GM21825 (cell line): ENCODE measurements at regions not wholly inside any gene's neighbourhood (a gene's known extent, or its start where the extent isn't known, plus 50 kb on each side); places are given as distances from the start of the nearest gene placed in this dataset.
"Not testable (repeated sequence)": the region's sequence is repeated elsewhere in the genome, so short reads cannot be mapped to it uniquely, and the experiment has no call there.

Experiments
- ATAC-seq: cut with Tn5 transposase; IDR thresholded peaks from one replicate; pipeline ENCODE4 v1.9.1; 2021; ENCODE audit warnings: mild to moderate bottlenecking, moderate library complexity; ENCODE audit not compliant: unreplicated experiment

DNA sequence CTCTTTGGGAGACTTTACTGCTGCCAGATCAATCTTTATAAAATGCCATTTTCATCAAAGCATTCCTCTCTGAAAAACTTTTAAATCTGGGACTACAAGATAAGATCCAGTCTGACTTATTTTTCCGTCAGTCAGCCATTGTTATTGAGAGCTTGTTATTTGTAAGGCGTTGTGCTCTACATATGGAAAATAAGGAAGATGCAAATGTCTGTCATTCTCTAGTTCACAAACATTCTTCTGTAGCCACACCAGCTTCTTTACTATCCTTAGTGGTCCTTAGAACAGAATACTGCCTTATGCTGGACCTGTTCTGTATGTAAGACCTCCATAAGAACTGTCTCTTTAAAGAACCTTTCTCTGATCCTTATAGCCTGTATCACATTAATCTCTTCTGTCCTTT lies 120.3 kb upstream of the NBPF19 start:
- not testable (repeated sequence) for ATAC-seq

DNA sequence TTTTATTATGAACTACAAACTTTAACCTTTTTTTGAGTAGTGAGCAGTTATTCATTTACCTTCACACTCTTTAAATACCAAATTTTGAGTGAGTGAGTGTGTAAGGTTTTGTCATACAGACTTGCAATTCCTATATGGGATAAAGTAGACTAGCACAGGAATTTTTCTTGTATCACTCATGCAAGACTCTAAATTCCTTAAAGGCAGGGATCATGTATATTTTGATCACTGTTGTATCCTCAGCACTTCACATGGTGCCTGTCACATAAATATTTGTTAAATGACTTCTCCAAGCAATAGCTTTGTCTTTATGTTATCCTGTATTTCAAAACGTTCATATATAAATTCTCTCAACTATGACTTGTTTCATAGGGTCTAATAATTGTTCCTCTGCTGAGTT lies 119.1 kb upstream of the NBPF19 start:
- ATAC-seq = not testable (repeated sequence)

DNA sequence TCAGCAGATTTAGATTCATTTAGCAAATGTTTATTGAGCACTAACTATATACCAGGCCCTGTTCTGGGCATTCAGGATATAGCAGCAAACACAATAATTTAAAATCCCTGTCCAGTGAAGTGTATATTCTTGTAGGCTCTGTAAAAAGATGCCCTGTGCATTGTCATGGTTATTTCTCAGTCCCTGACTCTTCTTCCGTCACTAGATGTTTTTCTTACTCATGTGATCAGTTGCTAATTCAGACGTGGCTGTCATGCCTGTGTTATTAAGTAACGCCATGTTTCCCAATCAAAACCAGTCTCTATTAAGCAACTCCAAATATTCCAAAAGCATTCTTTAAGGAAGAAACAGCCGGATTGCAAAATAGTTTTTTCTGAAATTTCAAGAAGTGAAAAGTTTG lies 118.7 kb upstream of the NBPF19 start:
- not testable (repeated sequence) for ATAC-seq

DNA sequence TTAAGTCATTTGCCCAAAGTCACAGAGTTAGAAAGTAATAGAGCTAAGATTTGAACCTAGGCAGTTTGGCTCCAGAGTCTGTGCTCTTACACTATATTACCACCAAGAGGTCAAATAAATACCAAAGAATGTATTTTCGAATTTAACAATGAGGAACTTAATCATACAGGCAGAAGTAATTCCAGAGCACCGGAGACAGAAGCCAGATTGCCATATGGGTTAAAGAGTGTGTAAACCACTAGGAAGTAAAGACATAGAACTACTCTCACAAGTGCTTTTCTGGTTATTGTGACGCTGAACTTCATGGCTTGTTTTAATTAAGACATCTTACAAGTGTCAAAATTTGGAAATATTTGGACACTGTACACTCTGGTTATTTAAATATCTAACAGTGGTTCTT lies 114.5 kb upstream of the NBPF19 start:
- not testable (repeated sequence) for ATAC-seq

GRCh38 chr1:149361310-149361709 lies 113.5 kb upstream of the NBPF19 start:
- ATAC-seq = not testable (repeated sequence)

DNA sequence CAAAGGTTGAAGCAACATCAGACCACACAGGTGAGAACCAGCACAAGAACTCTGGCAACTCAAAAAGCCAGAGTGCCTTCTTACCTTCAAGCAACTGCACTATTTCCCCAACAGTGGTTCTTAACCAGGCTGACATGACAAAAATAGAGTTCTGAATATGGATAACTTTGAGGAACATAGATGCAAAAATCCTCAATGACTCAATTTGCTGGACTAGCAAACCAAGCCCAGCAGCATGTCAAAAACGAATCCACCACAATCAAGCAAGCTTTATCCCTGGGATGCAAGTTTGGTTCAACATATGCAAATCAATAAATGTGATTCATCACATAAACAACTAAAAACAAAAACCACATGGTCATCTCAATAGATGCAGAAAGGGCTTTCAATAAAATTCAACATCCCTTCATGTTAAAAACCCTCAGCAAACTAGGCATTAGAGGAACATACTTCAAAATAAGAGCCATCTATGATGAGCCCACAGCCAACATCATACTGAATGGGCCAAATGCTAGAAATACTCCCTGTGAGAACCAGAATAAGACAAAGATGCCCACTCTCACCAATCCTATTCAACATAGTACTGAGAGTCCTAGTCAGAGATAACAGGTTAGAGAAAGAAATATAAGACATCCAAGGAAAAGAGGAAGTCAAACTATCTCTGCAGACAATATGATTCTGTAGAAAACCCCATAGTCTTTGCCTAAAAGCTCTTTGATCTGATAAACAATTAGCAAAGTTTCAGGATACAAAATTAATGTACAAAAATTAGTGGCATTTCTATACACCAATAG lies 110.5 kb upstream of the NBPF19 start:
- ATAC-seq = not testable (repeated sequence)

DNA sequence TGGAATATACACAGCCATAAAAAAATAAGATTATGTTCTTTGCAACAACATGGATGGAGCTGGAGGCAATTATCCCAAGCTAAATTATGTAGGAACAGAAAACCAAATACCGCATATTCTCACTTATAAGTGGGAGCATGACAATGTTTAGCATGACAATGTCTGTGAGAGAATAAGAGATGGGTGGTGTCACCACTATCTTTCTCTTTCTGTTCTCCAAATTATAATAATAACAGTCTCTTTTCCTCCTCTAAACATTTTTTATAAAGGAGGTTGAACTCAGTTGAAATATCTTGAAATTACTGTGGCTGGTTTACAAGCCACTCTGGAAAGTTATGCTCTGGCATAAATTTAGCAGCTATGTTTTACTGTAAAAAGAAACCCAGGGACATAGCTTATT lies 108.4 kb upstream of the NBPF19 start:
- not testable (repeated sequence) for ATAC-seq

GRCh38 chr1:149367472-149368044 lies 107.3 kb upstream of the NBPF19 start:
- ATAC-seq = not testable (repeated sequence)

- ATAC-seq = not testable (repeated sequence)
Measured at GRCh38 chr1:149368337-149368736, 106.5 kb upstream of the NBPF19 start.

GRCh38 chr1:149369081-149369480 lies 105.8 kb upstream of the NBPF19 start:
- not testable (repeated sequence) for ATAC-seq

GRCh38 chr1:149371955-149372354 lies 102.9 kb upstream of the NBPF19 start:
- ATAC-seq = not testable (repeated sequence)

- ATAC-seq = not testable (repeated sequence)
Measured at GRCh38 chr1:149378462-149378861, 96.4 kb upstream of the NBPF19 start.

DNA sequence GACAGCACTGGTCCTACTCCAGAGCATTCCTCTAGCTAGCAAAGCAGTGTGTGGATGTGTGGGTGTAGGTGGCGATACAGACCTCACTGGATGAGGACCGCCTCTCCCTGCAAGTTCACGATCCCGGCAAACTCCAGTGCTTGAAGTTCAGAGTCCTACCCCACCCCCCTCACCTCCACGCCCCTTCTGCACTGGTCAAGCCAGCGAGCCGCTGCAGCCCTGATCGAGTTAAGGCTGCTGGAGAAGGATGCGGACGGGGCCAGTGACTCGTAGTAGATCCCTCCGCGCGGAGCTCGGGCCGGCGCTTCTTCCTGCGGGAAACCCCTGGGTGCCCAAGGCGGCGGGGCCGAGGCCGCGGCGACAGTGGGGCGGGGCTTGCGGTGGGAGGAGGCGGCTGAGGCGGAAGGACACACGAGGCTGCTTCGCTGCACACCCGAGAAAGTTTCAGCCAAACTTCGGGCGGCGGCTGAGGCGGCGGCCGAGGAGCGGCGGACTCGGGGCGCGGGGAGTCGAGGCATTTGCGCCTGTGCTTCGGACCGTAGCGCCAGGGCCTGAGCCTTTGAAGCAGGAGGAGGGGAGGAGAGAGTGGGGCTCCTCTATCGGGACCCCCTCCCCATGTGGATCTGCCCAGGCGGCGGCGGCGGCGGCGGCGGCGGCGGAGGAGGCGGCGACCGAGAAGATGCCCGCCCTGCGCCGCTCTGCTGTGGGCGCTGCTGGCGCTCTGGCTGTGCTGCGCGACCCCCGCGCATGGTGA lies 84.5 kb upstream of the NBPF19 start:
- ATAC-seq = not testable (repeated sequence)

- ATAC-seq = not testable (repeated sequence)
Measured at GRCh38 chr1:149390931-149391330, 83.9 kb upstream of the NBPF19 start.

DNA sequence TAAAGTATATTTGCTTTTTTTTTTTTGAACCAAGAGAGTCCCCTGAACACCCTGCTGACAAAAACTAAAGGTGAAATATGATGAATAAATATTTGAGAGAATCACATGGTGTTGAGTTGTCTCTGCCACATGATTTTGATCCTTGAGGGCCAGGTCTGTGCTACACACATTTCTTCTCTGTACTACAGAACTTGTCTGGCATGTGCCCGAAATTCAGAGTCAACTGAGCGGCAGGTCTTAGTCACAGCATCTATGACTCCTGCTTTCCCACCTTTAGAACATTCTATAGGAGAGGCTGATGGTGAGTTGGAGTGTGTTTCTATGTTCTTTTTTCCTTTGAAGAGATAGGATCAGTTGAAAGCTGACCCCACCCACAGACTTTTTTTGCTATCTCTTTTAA lies 79.0 kb upstream of the NBPF19 start:
- not testable (repeated sequence) for ATAC-seq

DNA sequence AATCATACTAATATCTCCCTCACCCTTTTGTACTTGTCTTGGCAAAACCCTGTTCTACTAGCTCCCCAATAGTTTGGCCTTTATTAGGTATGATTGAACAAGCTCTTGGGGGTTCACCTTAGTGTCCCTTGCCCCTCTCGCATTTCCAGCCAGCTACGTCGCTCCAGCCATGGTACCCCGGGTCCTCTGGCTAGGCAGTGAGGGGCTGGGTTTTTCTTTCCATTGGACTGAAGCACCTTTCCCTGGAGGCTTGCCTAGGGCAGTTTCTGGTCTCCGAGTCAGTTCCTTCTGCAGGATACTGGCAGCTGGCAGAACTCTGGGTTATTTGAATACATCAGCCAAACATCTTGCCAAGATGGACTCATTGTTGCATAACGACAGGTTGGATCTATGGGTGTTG lies 76.3 kb upstream of the NBPF19 start:
- not testable (repeated sequence) for ATAC-seq

DNA sequence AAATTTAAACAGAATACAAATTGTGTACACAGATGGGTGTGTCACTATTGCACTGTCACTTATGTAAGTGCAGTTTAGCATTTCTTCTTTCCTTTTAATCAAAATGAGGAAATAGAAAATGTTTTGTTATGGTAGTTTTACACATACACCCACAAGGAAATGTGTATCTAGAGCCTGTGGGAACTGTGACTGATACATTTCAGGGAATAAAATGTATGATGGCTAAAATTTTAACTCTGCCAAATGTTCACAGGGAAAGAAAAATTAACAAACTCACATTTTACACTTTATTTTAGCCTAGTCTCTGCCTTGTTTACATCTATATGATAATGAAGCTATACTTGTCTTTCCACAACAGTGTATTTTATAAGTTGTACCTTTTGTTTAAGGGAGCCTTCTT lies 66.4 kb upstream of the NBPF19 start:
- not testable (repeated sequence) for ATAC-seq

DNA sequence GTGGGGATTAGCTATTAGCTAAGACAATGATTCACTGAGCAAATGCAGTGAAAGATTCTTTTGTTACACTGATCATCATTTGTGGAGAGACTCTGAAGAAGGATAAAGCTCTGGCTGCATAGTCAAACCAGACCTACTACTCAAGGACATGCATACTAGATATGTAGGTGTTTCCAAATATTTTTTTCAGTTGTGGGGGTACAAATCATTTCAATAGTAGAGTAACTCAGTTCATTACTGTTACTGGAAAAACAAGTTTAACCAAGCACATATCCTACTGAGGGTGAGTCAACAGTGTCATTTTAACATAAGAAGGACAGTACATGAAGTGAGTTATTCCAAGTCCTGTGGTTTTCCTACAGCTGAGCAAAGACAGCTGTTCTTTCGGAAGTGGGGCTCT lies 59.5 kb upstream of the NBPF19 start:
- ATAC-seq = not testable (repeated sequence)

GRCh38 chr1:149418782-149419181 lies 56.1 kb upstream of the NBPF19 start:
- ATAC-seq = not testable (repeated sequence)

- ATAC-seq = not testable (repeated sequence)
Measured at GRCh38 chr1:149423122-149423521, 51.7 kb upstream of the NBPF19 start.
